NCI-H2227 (cell line): ENCODE measurements at regions not wholly inside any gene's neighbourhood (a gene's known extent, or its start where the extent isn't known, plus 50 kb on each side); places are given as distances from the start of the nearest gene placed in this dataset.

Experiments used
- DNase-seq: peaks from one replicate; lab custom pipeline; 2025; ENCODE audit not compliant: unreplicated experiment; lab: John Stamatoyannopoulos, UW

DNA sequence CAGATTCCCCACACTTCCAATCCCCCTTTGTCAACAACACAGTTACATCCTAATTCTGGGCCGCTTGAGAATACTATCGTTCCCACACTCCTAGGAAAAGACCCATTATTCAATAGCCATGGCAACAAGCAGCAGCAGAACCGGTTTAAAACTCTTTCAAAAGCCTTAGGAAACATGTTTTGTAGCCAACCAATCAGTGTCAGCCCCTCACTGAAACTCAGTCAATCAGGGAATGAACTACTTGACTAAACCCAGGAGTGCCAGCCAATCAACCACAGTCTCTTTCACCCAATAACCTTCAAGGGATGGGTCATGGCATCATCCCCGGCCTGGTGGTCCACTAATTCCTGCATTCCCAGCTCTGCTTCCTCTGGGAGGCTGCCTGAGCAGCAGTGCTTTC lies 204.8 kb upstream of the HS6ST1 start:
- no peak for DNase-seq

DNA sequence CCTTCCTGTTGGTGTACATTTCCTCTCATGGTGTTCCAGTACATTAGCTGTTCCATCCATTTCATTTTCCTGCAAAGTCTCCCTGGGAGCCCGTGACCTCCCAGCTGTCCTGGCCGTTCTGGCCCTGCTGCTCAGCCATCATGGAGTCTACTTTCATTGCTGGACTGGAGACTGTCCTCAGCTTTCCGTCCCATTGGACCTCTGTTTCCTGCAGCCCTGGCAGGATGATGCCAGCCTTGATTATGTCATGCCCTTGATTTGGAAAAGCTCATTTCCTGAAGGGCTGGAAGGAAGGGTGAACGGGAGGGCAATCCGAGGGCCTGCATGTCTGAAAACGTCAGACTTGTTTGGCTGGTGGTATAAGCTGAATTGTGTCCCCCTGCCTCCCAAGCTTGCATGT lies 205.5 kb upstream of the HS6ST1 start:
- DNase-seq = no peak

DNA sequence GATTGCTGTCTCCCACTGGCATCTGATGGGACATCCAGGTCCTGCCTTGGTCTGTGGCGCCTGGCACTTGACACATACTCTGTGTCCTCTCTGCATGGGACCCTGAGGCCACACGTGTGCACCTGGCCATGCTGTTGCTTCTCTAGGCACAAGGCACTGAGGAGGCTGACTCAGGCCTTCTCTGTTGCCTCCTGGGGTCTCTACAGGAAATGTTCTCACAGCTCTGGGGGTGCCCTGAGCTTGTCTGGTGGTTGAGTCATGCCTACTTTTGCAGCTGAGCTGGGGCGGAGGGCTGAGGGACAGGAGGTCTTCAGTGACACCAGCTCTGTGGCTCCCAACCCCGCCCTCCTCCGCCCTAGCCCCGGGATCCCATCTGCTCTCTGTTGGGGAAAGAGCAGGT lies 207.0 kb upstream of the HS6ST1 start:
- no peak for DNase-seq

DNA sequence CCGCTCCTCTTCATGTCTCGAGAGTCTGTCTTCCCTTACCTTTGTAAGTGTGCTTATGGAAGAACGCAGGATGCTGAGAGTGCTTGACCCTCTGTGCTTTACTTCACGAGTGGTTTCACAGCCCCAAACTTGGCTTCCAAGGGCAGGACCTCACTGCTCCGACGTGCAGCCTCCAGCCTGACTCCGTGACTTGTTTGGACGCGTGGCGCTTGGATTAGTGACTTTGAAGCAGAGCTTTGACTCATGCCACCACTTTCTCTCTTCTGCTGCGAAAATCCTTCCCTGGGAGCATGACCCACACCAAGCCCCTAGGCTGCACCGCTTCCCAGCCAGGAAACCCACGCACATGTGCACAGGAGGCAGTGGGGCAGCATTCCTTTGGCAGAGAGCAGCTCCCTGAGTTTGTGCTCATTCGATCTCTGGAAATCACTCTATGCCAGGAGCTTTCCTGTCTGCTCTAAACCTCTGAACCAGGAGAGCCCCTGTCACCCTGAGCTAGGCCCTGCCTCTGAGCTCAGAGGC lies 207.8 kb upstream of the HS6ST1 start:
- DNase-seq = no peak

DNA sequence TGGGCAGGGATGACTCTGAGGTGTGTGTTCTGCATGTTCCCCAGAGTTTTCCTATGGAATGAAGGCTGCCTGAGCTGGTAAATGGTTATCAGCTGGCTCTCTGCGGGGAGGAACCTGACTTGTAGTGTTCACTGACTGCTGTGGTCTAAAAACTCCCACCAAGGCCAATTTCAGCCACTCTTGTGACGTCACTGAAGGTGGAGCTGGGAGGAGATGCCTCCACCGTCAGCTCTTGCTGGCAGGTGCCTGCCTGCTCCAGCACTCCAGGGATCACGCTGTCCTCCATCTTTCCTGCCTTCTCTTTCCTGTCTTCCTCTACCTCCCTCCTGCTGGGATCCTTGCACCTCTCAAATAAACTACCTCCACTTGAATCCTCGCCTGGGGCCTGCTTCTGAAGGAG lies 209.5 kb upstream of the HS6ST1 start:
- no peak for DNase-seq

DNA sequence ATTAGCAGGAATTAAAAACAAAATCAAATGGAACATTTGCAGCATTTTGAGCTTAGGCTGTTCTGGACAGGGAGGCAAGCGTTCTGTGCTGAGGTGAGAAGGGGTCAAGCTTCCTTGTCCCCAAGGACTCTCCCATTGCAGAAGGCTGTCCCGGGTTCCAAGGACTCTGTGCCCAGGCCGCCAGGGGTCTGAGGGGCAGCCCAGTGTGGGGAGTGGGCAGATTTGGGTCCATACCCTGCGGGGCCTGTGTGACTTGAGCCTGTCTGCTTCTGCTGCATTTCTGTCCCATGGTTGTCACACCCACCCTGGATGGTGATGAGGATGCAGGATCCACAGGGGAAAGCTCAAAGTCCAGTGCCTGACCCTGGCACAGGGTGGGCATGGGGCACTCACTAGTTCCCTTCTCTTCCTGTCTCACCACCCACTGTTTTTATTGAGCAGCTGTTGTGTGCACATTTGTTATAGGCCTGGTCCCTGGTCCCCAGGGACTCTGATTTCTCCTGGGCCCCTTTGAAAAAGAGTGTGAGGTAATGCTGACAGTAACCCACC lies 211.4 kb upstream of the HS6ST1 start:
- no peak for DNase-seq

DNA sequence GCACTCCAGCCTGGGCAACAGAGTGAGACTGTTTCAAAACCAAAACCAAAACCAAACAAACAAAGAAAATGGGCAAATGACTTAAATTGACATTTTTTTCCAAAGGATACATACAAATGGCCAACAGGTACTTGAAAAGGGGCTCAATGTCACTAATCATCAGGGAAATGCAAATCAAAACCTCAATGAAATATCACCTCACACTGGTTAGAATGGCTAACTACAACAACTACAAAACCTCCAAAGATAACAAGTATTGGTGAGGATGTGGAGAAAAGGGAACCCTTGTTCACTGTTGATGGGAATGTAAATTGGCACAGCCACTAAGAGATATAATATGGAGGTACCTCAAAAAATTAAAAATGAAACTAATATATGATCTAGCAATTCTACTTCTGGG lies 213.2 kb upstream of the HS6ST1 start:
- no peak for DNase-seq

DNA sequence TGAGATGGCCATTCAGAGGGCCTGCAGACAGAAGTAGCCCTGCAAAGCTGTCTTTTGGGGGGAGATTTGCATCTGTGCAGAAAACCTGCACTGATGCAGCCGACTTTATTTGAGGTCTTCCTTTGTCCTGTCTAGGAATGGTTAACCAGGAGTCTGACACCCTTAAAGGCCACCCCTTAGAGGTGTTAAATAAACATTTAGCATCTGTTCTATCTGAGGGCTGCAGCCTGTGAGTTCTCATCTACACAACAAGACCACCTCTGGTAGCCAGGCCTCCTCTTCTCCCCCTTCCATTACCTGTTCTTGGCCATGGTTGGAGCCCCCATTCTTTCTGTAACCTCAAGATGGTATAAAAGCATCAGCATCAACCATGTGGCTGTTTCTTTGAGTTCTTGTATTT lies 214.4 kb upstream of the HS6ST1 start:
- no peak for DNase-seq

DNA sequence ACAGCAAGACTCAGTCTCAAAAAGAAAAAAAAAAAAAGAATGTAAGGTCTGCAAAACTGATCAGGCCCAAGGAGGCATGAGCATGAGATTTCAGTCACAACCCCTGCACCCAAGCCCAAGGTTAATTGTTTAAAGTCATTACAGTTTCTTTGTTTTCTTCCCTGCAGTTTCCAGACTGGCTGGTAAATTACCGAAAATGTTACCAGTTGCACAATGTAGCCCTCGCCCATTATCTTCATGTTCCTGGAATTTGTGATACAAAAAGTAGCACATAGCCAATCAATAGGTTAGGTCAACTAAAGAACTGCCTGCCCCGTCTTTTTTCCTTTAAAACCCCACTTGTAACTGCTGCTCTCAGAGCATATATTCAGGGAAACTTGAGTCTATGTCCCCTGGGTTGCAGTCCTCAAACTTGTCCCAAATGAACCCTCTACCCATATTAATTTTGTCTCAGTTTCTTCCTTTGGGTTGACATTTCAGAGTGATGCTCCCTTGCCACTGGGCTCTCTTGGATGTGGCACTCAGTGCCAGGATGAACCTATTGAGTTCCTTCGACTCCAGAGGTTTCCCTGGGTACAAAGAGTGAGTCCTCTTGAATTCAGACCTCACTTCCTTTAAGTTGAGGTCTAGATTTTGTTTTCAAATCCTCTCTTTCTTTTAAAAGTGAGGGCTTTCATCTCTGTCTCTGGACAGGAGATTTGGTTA lies 216.2 kb upstream of the HS6ST1 start:
- no peak for DNase-seq

DNA sequence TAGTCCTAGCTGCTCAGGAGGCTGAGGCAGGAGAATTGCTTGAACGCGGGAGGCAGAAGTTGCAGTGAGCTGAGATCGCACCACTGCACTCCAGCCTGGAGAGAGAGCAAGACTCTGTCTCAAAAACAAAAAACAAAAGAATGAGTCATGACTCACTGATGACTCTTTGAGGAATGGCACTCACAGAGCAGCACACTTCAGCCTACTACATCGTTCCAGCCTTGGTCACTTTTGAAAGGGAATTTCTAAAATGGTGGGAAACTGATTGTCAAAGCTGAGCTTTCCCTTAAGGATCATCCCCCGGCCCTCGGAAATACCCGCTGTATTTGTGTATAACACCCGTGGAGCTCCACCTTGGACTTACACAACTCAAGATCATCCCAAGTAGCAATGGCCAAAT lies 217.3 kb upstream of the HS6ST1 start:
- no peak for DNase-seq

DNA sequence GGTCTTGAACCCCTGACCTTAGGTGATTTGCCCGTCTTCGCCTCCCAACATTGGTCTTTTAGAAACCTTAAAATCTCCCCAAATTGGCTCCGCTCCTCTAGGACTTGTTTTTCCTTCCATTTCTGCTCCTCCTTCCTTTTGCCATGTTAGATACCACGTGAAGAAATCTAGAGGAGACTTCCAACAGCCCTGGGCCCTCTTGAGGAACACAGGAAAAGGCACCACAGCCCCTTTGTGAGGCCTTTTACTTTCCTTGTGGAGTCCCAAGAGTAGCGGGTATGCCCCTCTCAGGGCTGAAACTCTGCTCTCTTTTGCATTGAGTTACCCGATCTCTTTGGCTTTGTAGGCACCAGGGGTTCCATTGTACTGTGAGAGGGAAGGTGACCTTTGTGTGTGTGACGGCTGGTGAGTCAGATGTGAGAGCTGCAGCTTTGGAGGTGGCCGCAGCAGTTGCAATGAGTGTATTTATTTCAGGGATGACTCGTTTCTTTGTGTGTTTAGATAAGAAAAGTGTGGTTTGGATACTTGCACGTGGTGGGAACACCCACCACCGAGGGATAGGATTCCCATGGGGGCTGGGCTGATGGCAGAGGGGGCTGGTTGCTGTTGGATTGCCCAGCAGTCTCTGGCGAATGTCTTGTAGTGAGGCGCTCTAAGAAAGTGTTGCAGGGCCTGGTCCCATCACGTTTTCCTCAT lies 218.4 kb upstream of the HS6ST1 start:
- DNase-seq = no peak

DNA sequence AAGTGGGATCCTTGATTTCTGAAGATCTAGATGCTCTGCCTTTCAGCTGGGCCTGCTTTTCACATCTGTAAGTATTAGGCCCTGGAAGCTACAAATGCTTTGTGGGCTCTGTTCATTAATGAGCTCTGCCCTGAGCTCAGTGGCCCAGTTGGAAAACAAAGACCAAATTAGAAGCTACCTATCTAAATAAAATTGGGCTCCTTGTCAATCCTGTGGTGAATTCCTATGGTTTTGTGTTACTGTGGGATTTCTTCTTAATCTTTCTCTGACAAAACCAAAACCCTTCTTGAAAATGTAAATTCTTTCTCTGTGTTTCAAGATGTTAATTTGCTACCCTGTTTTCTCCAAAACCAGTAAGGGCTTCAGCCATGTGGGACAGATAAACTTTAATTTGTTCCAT lies 219.0 kb upstream of the HS6ST1 start:
- DNase-seq = no peak

DNA sequence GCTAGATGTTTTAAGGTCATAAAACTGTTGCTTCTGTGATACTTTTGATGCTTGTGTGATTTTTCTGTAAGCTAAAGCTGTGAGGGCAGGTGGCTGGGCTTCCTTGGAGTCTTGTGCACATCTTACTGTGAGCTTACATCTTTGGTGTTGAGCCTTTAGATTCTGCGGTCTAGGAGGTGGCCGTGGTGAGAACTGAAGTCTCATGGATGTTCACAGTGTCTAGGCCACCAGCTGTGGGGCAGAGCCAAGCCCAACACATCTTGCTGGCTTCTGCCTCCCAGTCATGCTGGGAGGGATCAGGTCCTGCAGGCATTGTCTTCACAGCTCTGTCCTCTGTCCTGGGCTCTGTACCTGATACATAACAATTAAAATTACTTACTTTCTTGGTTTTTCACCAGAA lies 219.7 kb upstream of the HS6ST1 start:
- DNase-seq = no peak

DNA sequence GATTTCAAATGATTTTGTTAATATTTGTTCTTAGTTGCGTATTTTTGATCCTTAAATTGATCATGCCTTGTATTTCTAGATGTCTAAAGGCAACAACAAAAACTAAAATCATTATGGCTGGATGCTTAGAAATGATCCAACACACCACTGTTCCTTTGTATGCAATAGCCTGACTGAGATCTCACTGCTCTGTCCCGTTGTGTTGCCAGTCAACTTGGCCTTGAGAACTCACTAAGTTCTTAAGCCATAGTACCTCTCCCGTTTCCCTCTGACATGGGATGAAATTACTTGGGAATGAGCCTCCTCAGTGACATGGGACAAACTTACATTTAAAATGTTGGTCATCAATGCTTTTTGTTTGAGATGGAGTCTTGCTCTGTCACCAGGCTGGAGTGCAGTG lies 222.0 kb upstream of the HS6ST1 start:
- DNase-seq = no peak

DNA sequence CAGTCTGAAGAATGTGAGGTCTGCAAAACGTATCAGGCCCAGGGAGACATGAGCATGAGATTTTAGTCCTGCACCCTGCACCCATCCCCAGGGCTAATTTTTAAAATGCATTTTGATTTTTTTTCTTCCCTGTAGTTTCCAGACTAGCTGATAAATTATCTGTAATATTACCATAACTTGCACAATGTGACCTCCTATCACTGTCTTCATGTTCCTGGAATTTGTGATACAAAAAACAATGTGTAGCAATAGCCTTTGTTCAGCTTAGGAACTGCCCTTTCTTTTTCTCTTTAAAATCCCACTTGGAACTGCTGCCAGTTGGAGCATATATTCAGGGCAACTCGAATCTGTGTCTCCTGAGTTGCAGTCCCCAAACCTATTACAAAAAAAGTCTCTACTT lies 222.8 kb upstream of the HS6ST1 start:
- DNase-seq = no peak

DNA sequence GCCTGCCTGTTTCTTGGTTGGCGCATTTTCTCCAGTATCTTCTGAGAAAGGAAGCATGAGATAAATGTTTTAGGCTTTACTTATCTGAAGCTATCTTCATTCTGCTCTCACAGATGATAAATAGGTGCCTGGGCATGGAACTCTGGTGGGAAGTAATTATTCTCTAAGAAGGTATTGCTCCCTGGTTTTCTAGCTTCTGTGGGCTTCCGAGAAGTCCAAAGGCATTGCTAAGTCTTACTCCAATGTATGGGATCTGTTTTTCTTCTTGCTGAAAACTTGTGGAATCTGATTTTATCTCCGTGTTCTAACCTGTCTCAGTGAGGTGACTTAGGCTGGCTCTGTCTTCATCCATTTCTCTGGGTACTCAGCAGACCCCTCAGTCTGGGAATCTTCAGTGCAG lies 224.4 kb upstream of the HS6ST1 start:
- no peak for DNase-seq

DNA sequence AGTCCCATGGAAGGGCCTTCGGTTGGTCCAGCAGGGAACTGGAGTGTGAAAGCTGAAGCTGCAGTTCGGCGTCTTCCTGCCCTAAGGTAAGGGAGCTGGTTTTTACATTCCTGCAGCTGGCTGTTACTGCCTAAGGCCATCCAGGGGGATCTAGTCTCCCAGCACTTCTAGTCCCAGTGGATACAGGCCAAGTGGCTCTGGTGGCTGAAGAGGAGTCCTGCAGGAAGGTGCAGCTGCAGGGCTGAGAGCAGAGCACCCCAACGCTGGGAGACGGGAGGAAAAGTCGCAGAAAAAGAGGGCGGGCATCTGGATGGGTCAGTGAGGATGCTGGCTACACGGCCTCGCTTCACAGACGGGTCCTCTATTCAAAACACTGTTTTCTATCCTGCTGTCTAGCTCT lies 225.0 kb upstream of the HS6ST1 start:
- no peak for DNase-seq

DNA sequence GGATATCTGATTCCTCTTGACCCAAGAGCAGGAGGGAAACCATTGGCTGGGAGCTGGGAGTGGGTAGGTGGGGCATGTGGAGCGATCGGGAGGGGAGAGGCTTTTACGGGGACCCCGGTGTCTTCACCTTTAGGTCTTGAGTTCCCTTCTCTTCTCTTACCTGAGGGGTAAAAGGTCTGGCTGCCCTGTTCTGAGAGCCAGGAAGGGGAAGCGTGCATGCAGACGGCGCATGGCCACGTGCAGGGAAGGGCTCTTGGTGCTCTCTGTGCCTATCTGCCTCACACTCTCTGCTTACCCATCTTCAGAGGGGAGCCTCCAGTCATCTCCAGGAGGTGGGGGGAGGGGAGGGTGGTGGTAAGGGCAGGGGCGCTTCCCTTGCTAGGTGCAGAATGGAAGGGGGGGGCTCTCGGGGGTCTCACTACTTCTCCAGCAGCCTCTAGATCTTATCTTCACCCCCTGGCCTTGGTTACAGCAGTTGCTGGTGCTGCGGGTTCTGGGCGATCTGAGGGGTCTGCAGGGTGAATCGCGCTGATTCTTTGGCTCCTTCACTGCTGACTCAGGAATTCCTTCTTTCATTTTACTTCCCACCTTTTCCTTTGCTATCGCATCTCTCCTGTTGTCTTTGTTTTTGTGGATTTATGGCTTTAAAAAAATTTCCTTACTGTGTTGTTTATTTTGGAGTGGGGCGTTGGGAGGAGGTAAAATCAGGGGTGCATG lies 225.8 kb upstream of the HS6ST1 start:
- DNase-seq = no peak

DNA sequence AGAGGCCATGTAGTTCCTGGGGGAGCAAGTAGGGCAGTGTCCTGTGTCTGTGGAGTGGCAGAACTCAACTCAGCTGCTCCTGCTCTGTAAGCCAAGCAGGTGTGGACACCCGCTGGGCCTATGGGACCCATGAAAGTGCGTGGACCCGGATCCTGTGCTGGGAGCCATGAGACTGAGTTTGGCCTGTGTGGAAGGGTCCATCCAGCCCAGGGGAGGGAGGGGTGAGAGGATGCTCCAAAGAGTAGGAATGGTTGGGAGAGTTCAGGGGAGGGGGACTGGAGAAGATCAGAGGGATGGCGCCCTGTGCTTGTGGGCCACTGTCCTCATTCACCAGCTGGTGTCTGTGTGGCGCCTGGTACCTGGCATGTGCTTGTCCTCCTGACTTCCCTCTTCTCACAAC lies 226.4 kb upstream of the HS6ST1 start:
- DNase-seq = no peak

DNA sequence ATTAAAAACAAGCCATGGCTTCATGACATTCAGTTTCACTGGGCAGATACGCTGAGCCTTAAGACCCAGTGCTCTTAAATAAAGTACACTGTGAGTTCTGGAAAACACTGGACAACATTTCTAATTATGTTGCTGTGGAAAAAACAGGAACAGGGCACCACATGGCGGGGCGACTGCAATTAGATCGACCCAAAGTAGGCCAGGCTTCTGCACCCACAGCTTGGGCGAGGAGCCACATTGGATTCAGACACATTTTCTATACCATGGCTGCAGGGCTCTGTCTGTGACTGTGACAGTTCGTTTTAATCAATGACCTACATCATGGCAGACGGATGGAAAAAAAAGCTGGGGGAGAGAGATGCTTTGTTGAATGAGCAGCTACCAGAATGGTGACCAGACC lies 227.2 kb upstream of the HS6ST1 start:
- no peak for DNase-seq

DNA sequence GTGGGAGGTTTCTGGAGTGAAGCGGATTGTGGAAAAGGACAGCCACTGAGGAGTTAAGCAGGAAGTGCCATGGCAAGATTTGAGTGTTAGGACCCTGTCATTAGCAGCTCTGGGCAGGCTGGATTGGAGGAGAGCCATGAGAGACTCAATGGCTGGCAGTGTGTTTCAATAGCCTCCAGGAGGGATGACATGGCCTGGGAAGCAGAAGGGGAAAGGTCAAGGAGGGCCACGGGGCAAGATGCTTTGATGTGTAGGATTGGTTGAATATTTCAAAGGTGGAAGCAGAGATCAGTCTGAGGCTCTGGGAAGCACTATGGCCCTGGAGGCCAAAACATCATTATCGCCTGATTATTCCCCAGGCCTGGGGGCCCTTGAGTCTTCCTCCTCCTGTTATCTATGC lies 229.0 kb upstream of the HS6ST1 start:
- no peak for DNase-seq

DNA sequence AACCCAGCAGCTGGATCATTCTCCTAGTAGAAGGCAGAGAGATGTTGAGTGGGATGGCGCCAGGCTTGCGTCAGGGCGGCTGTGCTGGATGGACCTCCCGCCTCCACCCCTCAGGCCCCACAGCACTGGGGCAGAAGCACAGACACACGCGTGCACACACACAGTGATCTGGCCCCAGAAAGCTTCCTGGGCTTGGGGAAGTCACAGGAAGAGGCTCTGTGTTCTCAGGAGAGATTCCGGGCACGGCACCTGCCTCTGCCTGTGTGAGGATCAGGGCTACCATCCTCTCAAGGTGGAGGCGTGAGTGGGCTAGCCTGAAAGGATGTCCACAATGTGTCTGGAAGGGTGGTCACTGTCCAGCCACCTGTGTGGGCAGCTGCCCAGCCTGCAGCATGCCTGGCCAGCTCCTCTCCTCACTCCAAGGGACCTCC lies 229.8 kb upstream of the HS6ST1 start:
- DNase-seq = no peak
